ENCODE measurements at regions not wholly inside any gene's neighbourhood (a gene's known extent, or its start where the extent isn't known, plus 50 kb on each side); places are given as distances from the start of the nearest gene placed in this dataset.
A peak's percentile ranks its signal among the peaks of the same experiment; 100 is the strongest.

GRCh38 chr13:30151388-30151787 is 156.0 kb downstream of the KATNAL1 start:
- DNase-seq: no peak
- H3K4me1 Mint-ChIP-seq (ENCODE audit: low read depth): peaks cover 78% of the 10 kb centered on the region
- no peaks in the 10 kb centered on the region for H3K9me3 Mint-ChIP-seq
- peak overlapping the region; percentile 11 for H3K27ac Mint-ChIP-seq
- no peaks in the 10 kb centered on the region for H3K36me3 Mint-ChIP-seq (ENCODE audit: low read depth)
- H3K4me3 Mint-ChIP-seq: no peak overlapping the region
- no peaks in the 10 kb centered on the region for H3K27me3 Mint-ChIP-seq

- no peak overlapping the region for H3K4me3 Mint-ChIP-seq
- no peaks in the 10 kb centered on the region for H3K27me3 Mint-ChIP-seq
- H3K4me1 Mint-ChIP-seq (ENCODE audit: low read depth): peaks cover 83% of the 10 kb centered on the region
- H3K36me3 Mint-ChIP-seq (ENCODE audit: low read depth): peaks cover 3% of the 10 kb centered on the region
- peaks cover 7% of the 10 kb centered on the region for H3K9me3 Mint-ChIP-seq
- no peak for DNase-seq
- H3K27ac Mint-ChIP-seq: peak overlapping the region; percentile 85
These were observed 158.1 kb downstream of the KATNAL1 start for GRCh38 chr13:30149248-30149647.

GRCh38 chr13:30148786-30149185 is 158.6 kb downstream of the KATNAL1 start:
- no peak for DNase-seq
- Mint-ChIP-seq H3K36me3 (ENCODE audit: low read depth) (peaks cover 3% of the 10 kb centered on the region), H3K9me3 (peaks cover 7% of the 10 kb centered on the region), H3K27ac (peak overlapping the region; percentile 85), H3K4me1 (ENCODE audit: low read depth) (peaks cover 87% of the 10 kb centered on the region), H3K27me3 (no peaks in the 10 kb centered on the region), H3K4me3 (no peak overlapping the region)

GRCh38 chr13:30148171-30148754 is 159.1 kb downstream of the KATNAL1 start:
- no peak overlapping the region for H3K4me3 Mint-ChIP-seq
- peaks cover 92% of the 10 kb centered on the region for H3K4me1 Mint-ChIP-seq (ENCODE audit: low read depth)
- peak; percentile 64 for DNase-seq
- peaks cover 3% of the 10 kb centered on the region for H3K36me3 Mint-ChIP-seq (ENCODE audit: low read depth)
- peak overlapping the region; percentile 85 for H3K27ac Mint-ChIP-seq
- no peaks in the 10 kb centered on the region for H3K27me3 Mint-ChIP-seq
- H3K9me3 Mint-ChIP-seq: peaks cover 7% of the 10 kb centered on the region

- Mint-ChIP-seq H3K27ac (peak overlapping the region; percentile 90), H3K36me3 (ENCODE audit: low read depth) (peaks cover 3% of the 10 kb centered on the region), H3K27me3 (no peaks in the 10 kb centered on the region), H3K9me3 (peaks cover 7% of the 10 kb centered on the region), H3K4me1 (ENCODE audit: low read depth) (peaks cover 97% of the 10 kb centered on the region), H3K4me3 (no peak overlapping the region)
- DNase-seq: no peak
These were observed 159.9 kb downstream of the KATNAL1 start for GRCh38 chr13:30147421-30147820.

GRCh38 chr13:30147015-30147414 is 160.3 kb downstream of the KATNAL1 start:
- Mint-ChIP-seq H3K9me3 (peaks cover 7% of the 10 kb centered on the region), H3K27me3 (no peaks in the 10 kb centered on the region), H3K4me1 (ENCODE audit: low read depth) (peaks cover 97% of the 10 kb centered on the region), H3K27ac (peak overlapping the region; percentile 90), H3K4me3 (no peak overlapping the region), H3K36me3 (ENCODE audit: low read depth) (peaks cover 3% of the 10 kb centered on the region)
- no peak for DNase-seq

GRCh38 chr13:30145709-30146367 is 161.5 kb downstream of the KATNAL1 start:
- DNase-seq: peak; percentile 58
- peaks cover 3% of the 10 kb centered on the region for H3K36me3 Mint-ChIP-seq (ENCODE audit: low read depth)
- no peaks in the 10 kb centered on the region for H3K27me3 Mint-ChIP-seq
- peak overlapping the region; percentile 90 for H3K27ac Mint-ChIP-seq
- H3K4me3 Mint-ChIP-seq: peak overlapping the region; percentile 42
- H3K4me1 Mint-ChIP-seq (ENCODE audit: low read depth): peaks cover 97% of the 10 kb centered on the region
- H3K9me3 Mint-ChIP-seq: peaks cover 7% of the 10 kb centered on the region

- H3K27me3 Mint-ChIP-seq: no peaks in the 10 kb centered on the region
- peaks cover 3% of the 10 kb centered on the region for H3K36me3 Mint-ChIP-seq (ENCODE audit: low read depth)
- DNase-seq: no peak
- H3K27ac Mint-ChIP-seq: peak overlapping the region; percentile 68
- peaks cover 7% of the 10 kb centered on the region for H3K9me3 Mint-ChIP-seq
- no peak overlapping the region for H3K4me3 Mint-ChIP-seq
- peaks cover 78% of the 10 kb centered on the region for H3K4me1 Mint-ChIP-seq (ENCODE audit: low read depth)
These were observed 163.5 kb downstream of the KATNAL1 start for GRCh38 chr13:30143666-30144400.

- no peak overlapping the region for H3K4me3 Mint-ChIP-seq
These were observed 164.7 kb downstream of the KATNAL1 start for GRCh38 chr13:30142486-30143211.

GRCh38 chr13:30141775-30142485 is 165.4 kb downstream of the KATNAL1 start:
- H3K4me1 Mint-ChIP-seq (ENCODE audit: low read depth): peaks cover 59% of the 10 kb centered on the region
- no peaks in the 10 kb centered on the region for H3K27me3 Mint-ChIP-seq
- no peak overlapping the region for H3K4me3 Mint-ChIP-seq
- H3K27ac Mint-ChIP-seq: peak overlapping the region; percentile 88
- peaks cover 7% of the 10 kb centered on the region for H3K9me3 Mint-ChIP-seq
- no peak for DNase-seq
- H3K36me3 Mint-ChIP-seq (ENCODE audit: low read depth): peaks cover 3% of the 10 kb centered on the region

More at GRCh38 chr13:30142486-30143211, 164.7 kb downstream of the KATNAL1 start:
- DNase-seq: peak; percentile 66
- H3K36me3 Mint-ChIP-seq (ENCODE audit: low read depth): peaks cover 3% of the 10 kb centered on the region
- H3K27me3 Mint-ChIP-seq: no peaks in the 10 kb centered on the region
- peaks cover 66% of the 10 kb centered on the region for H3K4me1 Mint-ChIP-seq (ENCODE audit: low read depth)
- H3K27ac Mint-ChIP-seq: peak overlapping the region; percentile 88
- peaks cover 7% of the 10 kb centered on the region for H3K9me3 Mint-ChIP-seq

GRCh38 chr13:30140973-30141372 is 166.4 kb downstream of the KATNAL1 start:
- no peak for DNase-seq
- Mint-ChIP-seq H3K4me3 (no peak overlapping the region), H3K9me3 (peaks cover 7% of the 10 kb centered on the region), H3K27ac (no peak overlapping the region), H3K27me3 (no peaks in the 10 kb centered on the region), H3K4me1 (ENCODE audit: low read depth) (peaks cover 49% of the 10 kb centered on the region), H3K36me3 (ENCODE audit: low read depth) (peaks cover 3% of the 10 kb centered on the region)

GRCh38 chr13:30138511-30138910 is 168.8 kb downstream of the KATNAL1 start:
- no peaks in the 10 kb centered on the region for H3K9me3 Mint-ChIP-seq
- DNase-seq: no peak
- no peaks in the 10 kb centered on the region for H3K36me3 Mint-ChIP-seq (ENCODE audit: low read depth)
- peaks cover 27% of the 10 kb centered on the region for H3K4me1 Mint-ChIP-seq (ENCODE audit: low read depth)
- H3K27me3 Mint-ChIP-seq: no peaks in the 10 kb centered on the region
- H3K4me3 Mint-ChIP-seq: no peak overlapping the region
- H3K27ac Mint-ChIP-seq: peak overlapping the region; percentile 5

GRCh38 chr13:30135868-30136267 is 171.5 kb downstream of the KATNAL1 start:
- Mint-ChIP-seq H3K4me1 (ENCODE audit: low read depth) (peaks cover 13% of the 10 kb centered on the region), H3K27ac (no peak overlapping the region)

GRCh38 chr13:30135351-30135750 is 172.0 kb downstream of the KATNAL1 start:
- peaks cover 13% of the 10 kb centered on the region for H3K4me1 Mint-ChIP-seq (ENCODE audit: low read depth)
- H3K27ac Mint-ChIP-seq: no peak overlapping the region
- DNase-seq: no peak
- no peaks in the 10 kb centered on the region for H3K36me3 Mint-ChIP-seq (ENCODE audit: low read depth)
- no peaks in the 10 kb centered on the region for H3K9me3 Mint-ChIP-seq
- H3K4me3 Mint-ChIP-seq: no peak overlapping the region
- no peaks in the 10 kb centered on the region for H3K27me3 Mint-ChIP-seq

More at GRCh38 chr13:30135868-30136267, 171.5 kb downstream of the KATNAL1 start:
- no peaks in the 10 kb centered on the region for H3K9me3 Mint-ChIP-seq
- no peaks in the 10 kb centered on the region for H3K36me3 Mint-ChIP-seq (ENCODE audit: low read depth)
- H3K27me3 Mint-ChIP-seq: no peaks in the 10 kb centered on the region
- H3K4me3 Mint-ChIP-seq: no peak overlapping the region
- no peak for DNase-seq

Measured in activated T-cell treated with anti-CD3 and anti-CD28 coated beads, Interleukin-2, amount 50 U/mL, for 24 hours (primary cell).